Colonic mucosa (tissue), 4 donors: ENCODE measurements at regions not wholly inside any gene's neighbourhood (a gene's known extent, or its start where the extent isn't known, plus 50 kb on each side); places are given as distances from the start of the nearest gene placed in this dataset.

Experiments used
- DNase-seq: peaks from one replicate; pipeline ENCODE4 v3.0.0-alpha.2; 2020
- H3K27ac ChIP-seq: fragments of 200-600 bp; one replicate; pipeline ENCODE4 v1.8.0; 2021
- H3K27me3 ChIP-seq: fragments of 200-600 bp; one replicate; pipeline ENCODE4 v1.8.0; 2021
- H3K36me3 ChIP-seq: fragments of 200-600 bp; one replicate; pipeline ENCODE4 v1.8.0; 2021
- H3K4me1 ChIP-seq: fragments of 200-600 bp; one replicate; pipeline ENCODE4 v1.8.0; 2021; ENCODE audit warnings: mild to moderate bottlenecking
- H3K4me3 ChIP-seq: fragments of 200-600 bp; one replicate; pipeline ENCODE4 v1.8.0; 2021
- H3K9ac ChIP-seq, 2 donors: one replicate each; pipeline ENCODE4 v1.7.0; 2013; ENCODE audit warnings: control low read depth in 2 of 2, low read depth in 2 of 2, low read length in 2 of 2
- H3K9me3 ChIP-seq: fragments of 200-600 bp; one replicate; pipeline ENCODE4 v1.8.0; 2021
- intact Hi-C: fragments of 100-400 bp; cut with DNase I; formaldehyde crosslinking; loops from one replicate; pipeline ENCODE4 v1.14.1; 2022
- TF ChIP-seq, protein P1 (sequence below): fragments of 200-600 bp; IDR thresholded peaks from one replicate; pipeline ENCODE4 v1.8.0; 2022; ENCODE audit warnings: antibody characterized with exemption, mild to moderate bottlenecking
- donor health status: healthy.
- donor health status: DM: no; HTN: no; CAD: no.
- donor health status: DM: no; HTN: no; CAD: no.

DNA sequence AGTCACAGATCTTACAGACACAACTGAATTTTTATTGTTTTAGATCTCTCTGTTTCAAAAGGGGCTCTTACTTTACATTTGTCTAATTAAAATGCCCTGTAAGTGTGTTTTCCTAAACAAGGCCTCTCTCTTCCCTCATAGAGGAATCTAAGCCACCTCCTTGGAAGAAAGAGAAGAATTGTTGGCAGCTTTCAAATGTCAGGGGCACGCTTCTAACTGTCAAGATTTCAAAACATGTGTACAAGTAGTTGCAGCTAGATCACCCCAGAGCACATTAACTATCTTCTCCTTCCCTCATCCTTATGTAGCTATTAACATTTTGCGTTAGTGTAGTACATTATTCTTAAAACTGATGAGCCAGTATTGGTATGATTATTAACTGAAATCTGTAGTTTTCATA is 266.5 kb upstream of the BOD1L1 start:
- intact Hi-C loops: no loop called here
- TF ChIP-seq, protein P1, sequence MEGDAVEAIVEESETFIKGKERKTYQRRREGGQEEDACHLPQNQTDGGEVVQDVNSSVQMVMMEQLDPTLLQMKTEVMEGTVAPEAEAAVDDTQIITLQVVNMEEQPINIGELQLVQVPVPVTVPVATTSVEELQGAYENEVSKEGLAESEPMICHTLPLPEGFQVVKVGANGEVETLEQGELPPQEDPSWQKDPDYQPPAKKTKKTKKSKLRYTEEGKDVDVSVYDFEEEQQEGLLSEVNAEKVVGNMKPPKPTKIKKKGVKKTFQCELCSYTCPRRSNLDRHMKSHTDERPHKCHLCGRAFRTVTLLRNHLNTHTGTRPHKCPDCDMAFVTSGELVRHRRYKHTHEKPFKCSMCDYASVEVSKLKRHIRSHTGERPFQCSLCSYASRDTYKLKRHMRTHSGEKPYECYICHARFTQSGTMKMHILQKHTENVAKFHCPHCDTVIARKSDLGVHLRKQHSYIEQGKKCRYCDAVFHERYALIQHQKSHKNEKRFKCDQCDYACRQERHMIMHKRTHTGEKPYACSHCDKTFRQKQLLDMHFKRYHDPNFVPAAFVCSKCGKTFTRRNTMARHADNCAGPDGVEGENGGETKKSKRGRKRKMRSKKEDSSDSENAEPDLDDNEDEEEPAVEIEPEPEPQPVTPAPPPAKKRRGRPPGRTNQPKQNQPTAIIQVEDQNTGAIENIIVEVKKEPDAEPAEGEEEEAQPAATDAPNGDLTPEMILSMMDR: no peak
- no peaks in the 10 kb centered on the region for H3K27me3 ChIP-seq

DNA sequence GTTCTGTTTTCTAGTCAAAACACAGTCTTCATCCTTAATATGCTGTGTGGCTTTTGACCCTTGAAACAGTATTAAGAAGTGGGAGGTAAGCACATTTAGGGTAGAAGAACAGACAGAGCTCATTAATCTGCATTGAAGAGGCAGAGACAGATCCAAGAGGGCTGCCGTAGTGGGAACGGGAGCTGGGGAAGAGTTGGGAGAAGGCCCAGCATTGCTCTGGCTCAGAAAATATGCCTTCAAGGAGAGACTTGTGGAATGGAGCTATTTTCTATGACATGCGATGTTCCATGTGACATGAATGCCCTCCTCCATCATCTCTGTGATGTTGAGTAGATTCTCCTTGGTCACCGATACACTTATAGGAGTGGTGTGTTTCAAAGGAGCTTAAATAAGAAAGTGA is 273.3 kb upstream of the BOD1L1 start:
- Histone ChIP-seq H3K27me3 (no peaks in the 10 kb centered on the region), H3K36me3 (no peaks in the 10 kb centered on the region), H3K9me3 (no peaks in the 10 kb centered on the region), H3K4me1 (no peaks in the 10 kb centered on the region), H3K27ac (no peak overlapping the region), H3K4me3 (no peak overlapping the region), H3K9ac (no peak overlapping the region)
- intact Hi-C loops: no loop called here
- TF ChIP-seq, protein P1: no peak
- DNase-seq: no peak

More for the DNA sequence above, 266.5 kb upstream of the BOD1L1 start:
- no peaks in the 10 kb centered on the region for H3K9me3 ChIP-seq
- no peak overlapping the region for H3K27ac ChIP-seq
- DNase-seq: no peak
- no peak overlapping the region for H3K9ac ChIP-seq
- no peaks in the 10 kb centered on the region for H3K36me3 ChIP-seq
- H3K4me1 ChIP-seq: no peaks in the 10 kb centered on the region
- no peak overlapping the region for H3K4me3 ChIP-seq

DNA sequence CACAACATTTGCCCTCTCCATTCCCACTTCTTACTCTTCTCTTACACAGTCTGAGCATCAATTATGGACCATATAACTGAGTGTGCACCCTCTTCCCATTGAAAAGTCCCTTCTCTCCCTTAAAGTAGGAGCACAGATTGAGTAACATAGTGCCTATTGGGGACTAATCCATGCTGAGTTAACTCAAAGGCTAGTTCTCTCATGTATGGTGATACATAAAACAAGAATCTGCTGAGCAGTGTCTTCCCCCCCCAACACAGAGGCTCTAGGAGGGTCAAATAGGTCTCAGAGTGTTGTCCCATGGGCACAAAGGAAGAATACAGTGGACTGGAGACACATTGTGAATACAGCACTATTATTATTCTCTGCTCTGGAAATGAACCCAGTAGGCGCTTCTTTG is 274.6 kb upstream of the BOD1L1 start:
- DNase-seq: no peak
- TF ChIP-seq, protein P1: no peak
- intact Hi-C loops: no loop called here
- no peaks in the 10 kb centered on the region for H3K27me3 ChIP-seq
- H3K4me1 ChIP-seq: no peaks in the 10 kb centered on the region
- H3K4me3 ChIP-seq: no peak overlapping the region
- H3K9ac ChIP-seq: no peak overlapping the region
- H3K27ac ChIP-seq: no peak overlapping the region
- no peaks in the 10 kb centered on the region for H3K36me3 ChIP-seq
- no peaks in the 10 kb centered on the region for H3K9me3 ChIP-seq

DNA sequence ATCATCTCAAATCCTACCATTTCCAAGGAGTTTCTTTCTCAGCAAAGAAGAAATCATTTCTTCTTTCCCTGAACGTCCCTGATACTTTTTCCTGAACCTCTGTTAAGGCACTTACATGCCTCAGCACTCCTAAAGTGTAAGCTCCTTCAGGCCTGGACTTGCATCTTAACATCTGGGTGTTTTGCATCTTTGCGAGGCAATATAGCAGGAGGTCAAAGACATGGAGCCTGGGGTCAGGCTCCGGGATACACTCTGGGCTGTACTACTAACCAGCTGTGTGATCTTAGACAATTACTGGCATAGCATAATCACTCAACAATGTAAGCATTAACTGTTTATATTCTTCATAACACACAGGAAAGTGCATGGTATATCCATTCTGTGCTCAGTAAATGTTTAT is 275.5 kb upstream of the BOD1L1 start:
- no peaks in the 10 kb centered on the region for H3K4me1 ChIP-seq

DNA sequence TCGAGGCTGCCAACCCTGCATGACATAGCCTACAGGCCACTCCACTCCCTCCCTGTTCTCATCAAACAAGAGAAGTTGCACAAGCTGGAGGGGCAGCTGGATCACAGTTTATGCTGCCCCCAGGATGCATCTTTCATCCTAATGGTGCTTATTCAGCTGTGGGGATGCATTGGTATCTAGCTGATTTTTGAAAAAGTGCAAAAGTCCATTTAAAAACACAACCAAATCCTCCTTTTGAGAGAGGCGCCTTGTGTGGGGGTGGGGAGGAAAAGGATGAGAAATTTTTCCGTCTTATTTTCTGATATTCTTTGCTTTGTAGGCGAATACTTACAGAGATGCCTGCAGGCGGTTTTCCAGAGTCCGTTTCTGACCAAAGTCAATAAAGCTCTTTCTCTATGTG is 276.4 kb upstream of the BOD1L1 start:
- TF ChIP-seq, protein P1: no peak
- no peak overlapping the region for H3K9ac ChIP-seq
- H3K4me1 ChIP-seq: no peaks in the 10 kb centered on the region
- no peak overlapping the region for H3K27ac ChIP-seq
- no peaks in the 10 kb centered on the region for H3K36me3 ChIP-seq
- no peak overlapping the region for H3K4me3 ChIP-seq
- no peaks in the 10 kb centered on the region for H3K27me3 ChIP-seq
- DNase-seq: no peak
- intact Hi-C loops: no loop called here
- H3K9me3 ChIP-seq: no peaks in the 10 kb centered on the region

More for the DNA sequence above, 275.5 kb upstream of the BOD1L1 start:
- Histone ChIP-seq H3K27me3 (no peaks in the 10 kb centered on the region), H3K27ac (no peak overlapping the region), H3K36me3 (no peaks in the 10 kb centered on the region), H3K4me3 (no peak overlapping the region), H3K9me3 (no peaks in the 10 kb centered on the region), H3K9ac (no peak overlapping the region)
- intact Hi-C loops: no loop called here
- TF ChIP-seq, protein P1: no peak
- no peak for DNase-seq

DNA sequence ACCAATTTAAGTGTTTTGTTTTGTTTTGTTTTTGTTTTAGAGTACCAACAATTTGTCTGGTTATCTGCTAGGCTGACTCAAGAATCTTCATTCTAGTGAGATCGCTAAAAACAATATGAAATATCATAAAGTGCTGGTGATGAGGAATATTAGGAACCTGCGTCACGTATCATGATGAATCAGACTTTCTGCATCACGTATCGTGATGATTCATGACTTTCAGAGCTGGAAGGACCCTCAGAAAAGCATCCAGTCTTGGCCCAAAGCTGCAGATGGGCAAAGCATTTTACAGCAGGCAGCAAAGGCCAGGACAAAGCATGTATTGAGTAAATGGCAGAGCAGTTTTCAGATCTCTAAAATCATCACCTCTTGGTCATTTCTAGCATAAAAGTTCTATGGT is 278.0 kb upstream of the BOD1L1 start:
- H3K36me3 ChIP-seq: no peaks in the 10 kb centered on the region
- H3K27ac ChIP-seq: no peak overlapping the region
- intact Hi-C loops: no loop called here
- no peak overlapping the region for H3K4me3 ChIP-seq
- no peaks in the 10 kb centered on the region for H3K9me3 ChIP-seq
- H3K27me3 ChIP-seq: no peaks in the 10 kb centered on the region
- no peak overlapping the region for H3K9ac ChIP-seq
- H3K4me1 ChIP-seq: no peaks in the 10 kb centered on the region
- DNase-seq: no peak
- TF ChIP-seq, protein P1: no peak
